IMR-90 (cell line): ENCODE measurements at regions not wholly inside any gene's neighbourhood (a gene's known extent, or its start where the extent isn't known, plus 50 kb on each side); places are given as distances from the start of the nearest gene placed in this dataset.

ENCODE experiments used
- ATAC-seq: fragments of 200-7000 bp; cut with Tn5 transposase; 2 replicates; pipeline ENCODE4 v1.9.1; 2020; ENCODE audit warnings: low read depth, mild to moderate bottlenecking, moderate library complexity
- BruUV-seq: library from RNA; stranded (reverse); fragments of 400-500 nt; replicated peaks from 2 replicates; lab custom pipeline; 2021; lab: Mats Ljungman, UMichigan
- CTCF ChIA-PET: fragments of 300-600 bp; formaldehyde crosslinking; extraction: SDS; loops from one replicate; lab custom pipeline; 2021; ENCODE audit warnings: antibody characterized with exemption; lab: Yijun Ruan, JAX
- POLR2A ChIA-PET: fragments of 300-600 bp; sonication (Branson Sonifier 250); formaldehyde crosslinking; loops from one replicate; lab custom pipeline; 2022; ENCODE audit warnings: antibody characterized with exemption; ENCODE audit not compliant: unreplicated experiment; lab: Charles Lee
- DNase-seq: peaks from one replicate; pipeline ENCODE4 v3.0.0; 2013
- H2AFZ ChIP-seq: replicated peaks from 2 replicates; pipeline ENCODE3; 2013; ENCODE audit warnings: low read length, mild to moderate bottlenecking; ENCODE audit not compliant: poor library complexity
- H2AK5ac ChIP-seq: 2 replicates; pipeline ENCODE4 v1.6.1; 2013; ENCODE audit warnings: low read depth, low read length, inconsistent platforms
- H2AK9ac ChIP-seq: replicated peaks from 2 replicates; pipeline ENCODE3; 2013; ENCODE audit warnings: mild to moderate bottlenecking, low read depth, low read length, moderate library complexity; ENCODE audit not compliant: poor library complexity
- H2BK120ac ChIP-seq: 2 replicates; pipeline ENCODE4 v1.6.1; 2013; ENCODE audit warnings: low read depth, low read length, inconsistent platforms
- H2BK15ac ChIP-seq: 3 replicates; pipeline ENCODE4 v1.6.1; 2013; ENCODE audit warnings: low read depth, low read length, inconsistent platforms
- H2BK20ac ChIP-seq: 2 replicates; pipeline ENCODE4 v1.6.1; 2013; ENCODE audit warnings: low read depth, mild to moderate bottlenecking, inconsistent platforms, low read length, moderate library complexity
- H2BK5ac ChIP-seq: 2 replicates; pipeline ENCODE4 v1.6.1; 2013; ENCODE audit warnings: mild to moderate bottlenecking, low read depth, low read length, inconsistent platforms; ENCODE audit not compliant: poor library complexity, severe bottlenecking
- H3K14ac ChIP-seq: replicated peaks from 2 replicates; pipeline ENCODE4 v1.6.1; 2013; ENCODE audit warnings: low read depth, low read length, inconsistent platforms
- H3K18ac ChIP-seq: 2 replicates; pipeline ENCODE4 v1.6.1; 2013; ENCODE audit warnings: low read depth, low read length, control low read depth
- H3K23ac ChIP-seq: 2 replicates; pipeline ENCODE4 v1.6.1; 2013; ENCODE audit warnings: low read depth, low read length, inconsistent platforms
- H3K27ac ChIP-seq: 2 replicates; pipeline ENCODE4 v1.5.1; 2013; ENCODE audit warnings: mild to moderate bottlenecking, control low read depth, low read length; ENCODE audit not compliant: insufficient read depth
- H3K27me3 ChIP-seq: 2 replicates; pipeline ENCODE4 v1.6.1; 2013; ENCODE audit warnings: low read length; ENCODE audit not compliant: control insufficient read depth, insufficient read depth
- H3K36me3 ChIP-seq: 2 replicates; pipeline ENCODE4 v1.6.1; 2013; ENCODE audit warnings: low read length, mixed read lengths; ENCODE audit not compliant: control insufficient read depth, insufficient read depth
- H3K4ac ChIP-seq: 2 replicates; pipeline ENCODE4 v1.6.1; 2013; ENCODE audit warnings: low read depth, low read length, inconsistent platforms
- H3K4me1 ChIP-seq: 2 replicates; pipeline ENCODE4 v1.6.1; 2013; ENCODE audit warnings: low read length, mixed read lengths; ENCODE audit not compliant: control insufficient read depth, insufficient read depth
- H3K4me2 ChIP-seq: 2 replicates; pipeline ENCODE4 v1.6.1; 2013; ENCODE audit warnings: low read depth, mild to moderate bottlenecking, control low read depth, low read length, moderate library complexity
- H3K4me3 ChIP-seq: 2 replicates; pipeline ENCODE4 v1.5.1; 2013; ENCODE audit warnings: low read depth, mild to moderate bottlenecking, control low read depth, low read length, moderate library complexity; ENCODE audit not compliant: insufficient read depth
- H3K56ac ChIP-seq: 2 replicates; pipeline ENCODE4 v1.6.1; 2013; ENCODE audit warnings: low read length, inconsistent platforms; ENCODE audit not compliant: insufficient read depth; ENCODE audit errors: extremely low read depth
- H3K79me1 ChIP-seq, 2 experiments: 2 replicates each; pipeline ENCODE4 v1.6.1; 2013; ENCODE audit warnings: low read length in 2 of 2, inconsistent platforms in 1 of 2, low read depth in 1 of 2
- H3K9ac ChIP-seq: 2 replicates; pipeline ENCODE4 v1.6.1; 2013; ENCODE audit warnings: low read depth, low read length, control low read depth
- H3K9me1 ChIP-seq: 2 replicates; pipeline ENCODE4 v1.6.1; 2013; ENCODE audit warnings: low read length, inconsistent platforms; ENCODE audit not compliant: insufficient read depth
- H3K9me3 ChIP-seq: 2 replicates; pipeline ENCODE4 v1.6.1; 2013; ENCODE audit warnings: low read length; ENCODE audit not compliant: control insufficient read depth, insufficient read depth
- H4K20me1 ChIP-seq: 2 replicates; pipeline ENCODE4 v1.6.1; 2013; ENCODE audit warnings: low read length, inconsistent platforms; ENCODE audit not compliant: insufficient read depth
- H4K5ac ChIP-seq: 2 replicates; pipeline ENCODE4 v1.6.1; 2013; ENCODE audit warnings: mild to moderate bottlenecking, low read depth, low read length, control low read depth
- H4K8ac ChIP-seq, 2 experiments: 2 replicates each; pipeline ENCODE4 v1.6.1; 2013; ENCODE audit warnings: low read depth in 2 of 2, low read length in 2 of 2, control low read depth in 1 of 2, inconsistent platforms in 1 of 2
- H4K91ac ChIP-seq: 2 replicates; pipeline ENCODE4 v1.6.1; 2013; ENCODE audit warnings: low read depth, low read length, inconsistent platforms; ENCODE audit not compliant: insufficient read depth
- BHLHE40 ChIP-seq: fragments of 150-350 bp; IDR thresholded peaks from 2 replicates; pipeline ENCODE4 v1.6.1; 2016; ENCODE audit warnings: mild to moderate bottlenecking, low read depth, low read length
- CEBPB ChIP-seq: IDR thresholded peaks from 2 replicates; pipeline ENCODE4 v1.6.1; 2012; ENCODE audit warnings: low read depth, low read length, improper control_type of control experiment
- CHD1 ChIP-seq: IDR thresholded peaks from 2 replicates; pipeline ENCODE4 v1.6.1; 2012; ENCODE audit warnings: low read depth, low read length, improper control_type of control experiment
- FOS ChIP-seq: fragments of 150-350 bp; IDR thresholded peaks from 2 replicates; pipeline ENCODE4 v1.6.1; 2016; ENCODE audit warnings: low read depth, low read length
- MAFK ChIP-seq: IDR thresholded peaks from 2 replicates; pipeline ENCODE4 v1.6.1; 2012; ENCODE audit warnings: low read depth, low read length, improper control_type of control experiment
- MAZ ChIP-seq: IDR thresholded peaks from 2 replicates; pipeline ENCODE4 v1.6.1; 2012; ENCODE audit warnings: low read depth, mild to moderate bottlenecking, low read length, improper control_type of control experiment, moderate library complexity, borderline replicate concordance
- MXI1 ChIP-seq: IDR thresholded peaks from 2 replicates; pipeline ENCODE4 v1.6.1; 2012; ENCODE audit warnings: low read depth, mild to moderate bottlenecking, low read length, moderate library complexity, borderline replicate concordance
- NFE2L2 ChIP-seq: fragments of 150-350 bp; IDR thresholded peaks from 2 replicates; pipeline ENCODE4 v1.6.1; 2016; ENCODE audit warnings: low read depth, mild to moderate bottlenecking, low read length
- POLR2A ChIP-seq: IDR thresholded peaks from 2 replicates; pipeline ENCODE4 v1.6.1; 2012; ENCODE audit warnings: mild to moderate bottlenecking, low read depth, low read length
- RAD21 ChIP-seq: IDR thresholded peaks from 2 replicates; pipeline ENCODE4 v1.6.1; 2012; ENCODE audit warnings: low read length, improper control_type of control experiment
- RCOR1 ChIP-seq: IDR thresholded peaks from 2 replicates; pipeline ENCODE4 v1.6.1; 2012; ENCODE audit warnings: mild to moderate bottlenecking, low read length, improper control_type of control experiment; ENCODE audit not compliant: insufficient replicate concordance
- SMC3 ChIP-seq: fragments of 150-350 bp; IDR thresholded peaks from 2 replicates; pipeline ENCODE4 v1.6.1; 2016; ENCODE audit warnings: low read depth, mild to moderate bottlenecking, antibody characterized with exemption, low read length, moderate library complexity
- USF2 ChIP-seq: fragments of 150-350 bp; IDR thresholded peaks from 2 replicates; pipeline ENCODE4 v1.6.1; 2017; ENCODE audit warnings: mild to moderate bottlenecking, antibody characterized with exemption, low read length, low read depth
- WGBS, 2 experiments: methylation state at CpG; one replicate each; pipeline versions ENCODE4 v1.1.5 to v1.1.7; 2013; ENCODE audit warnings: missing lambda C conversion rate in 2 of 2; ENCODE audit not compliant: insufficient read length in 1 of 2; ENCODE audit errors: extremely low coverage in 2 of 2; 5-methylcytosine and 5-hydroxymethylcytosine counted together
- dilution Hi-C: fragments of 300-500 bp; cut with HindIII; formaldehyde crosslinking; loops from one replicate; pipeline ENCODE4 v1.14.3; 2018; ENCODE audit warnings: low sequenced_read_pairs; ENCODE audit not compliant: unreplicated experiment
- in situ Hi-C: fragments of 300-500 bp; cut with MboI; formaldehyde crosslinking; loops from 3 replicates; pipeline ENCODE4 v1.14.3; 2019; ENCODE audit warnings: low sequenced_read_pairs, inconsistent platforms, mixed read lengths
- intact Hi-C: fragments of 100-400 bp; cut with micrococcal nuclease; formaldehyde crosslinking; loops from 2 replicates; pipeline ENCODE4 v1.10.0; 2022
- TF ChIP-seq, protein P1 (sequence below): conservative IDR thresholded peaks from 2 replicates; pipeline ENCODE4 v1.5.1; 2012; ENCODE audit warnings: mild to moderate bottlenecking, low read depth, low read length, improper control_type of control experiment

DNA sequence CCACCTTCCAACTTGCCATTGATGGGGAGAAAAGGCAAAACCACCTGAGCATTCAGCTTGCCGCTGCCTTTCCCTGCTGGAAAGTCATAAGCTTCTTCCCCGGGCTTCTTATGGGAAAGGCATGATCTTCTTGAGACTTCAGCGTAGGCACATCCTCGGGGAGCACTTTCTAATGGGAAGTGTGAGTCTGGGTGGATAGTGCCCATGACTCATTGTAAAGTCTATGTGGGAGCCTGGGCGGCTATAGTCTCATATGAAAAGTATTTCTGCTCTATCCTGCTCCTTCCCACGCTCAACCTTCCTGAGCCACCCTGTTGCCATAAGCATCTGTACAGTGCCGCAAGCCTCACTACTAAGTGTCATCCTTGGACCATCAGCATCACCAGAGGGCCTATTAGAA lies 309.9 kb upstream of the THBS1 start:
- Histone ChIP-seq H2AFZ (peak overlapping the region; percentile 70), H3K18ac (peak overlapping the region; percentile 93), H2BK5ac (peak overlapping the region; percentile 97), H3K4me2 (peak overlapping the region; percentile 56; the same call in 1 of the 2 replicates), H3K4me1 (peaks cover 19% of the 10 kb centered on the region), H4K91ac (peak overlapping the region; percentile 95), H2AK5ac (peak overlapping the region; percentile 93), H4K8ac (peak overlapping the region; percentile 75 to 93), H3K23ac (peak overlapping the region; percentile 95), H3K36me3 (no peaks in the 10 kb centered on the region), H3K56ac (peak overlapping the region; percentile 58), H3K9me3 (no peaks in the 10 kb centered on the region), H2BK20ac (peak overlapping the region; percentile 99), H4K20me1 (no peaks in the 10 kb centered on the region), H3K27me3 (no peaks in the 10 kb centered on the region), H3K4ac (peak overlapping the region; percentile 99), H3K4me3 (no peak overlapping the region), H3K9me1 (peaks cover 22% of the 10 kb centered on the region), H2BK120ac (peak overlapping the region; percentile 100), H3K14ac (peak overlapping the region; percentile 96), H3K9ac (peak overlapping the region; percentile 3; the same call in 1 of the 2 replicates), H3K79me1 (peaks cover 3 to 11% of the 10 kb centered on the region in 2 experiments; a peak in 2 of 4 replicates), H2BK15ac (peak overlapping the region; percentile 99), H3K27ac (peak overlapping the region; percentile 62), H2AK9ac (peak overlapping the region; percentile 50), H4K5ac (peak overlapping the region; percentile 92)
- TF ChIP-seq BHLHE40 (peak; percentile 67; the same call in 1 of the 2 replicates), RAD21 (peak; percentile 35), MAZ (peak; percentile 55; the same call in 1 of the 2 replicates), RCOR1 (peak; percentile 25), USF2 (no peak), MXI1 (no peak), SMC3 (0 out of 2 replicates have a peak, but pooled peaks have one; percentile 9), MAFK (no peak), NFE2L2 (peak; percentile 16; the same call in 1 of the 2 replicates), FOS (peak; percentile 94), CHD1 (peak; percentile 64; the same call in 1 of the 2 replicates), POLR2A (peak; percentile 55; the same call in 1 of the 2 replicates), CEBPB (peak; percentile 46)
- TF ChIP-seq, protein P1, sequence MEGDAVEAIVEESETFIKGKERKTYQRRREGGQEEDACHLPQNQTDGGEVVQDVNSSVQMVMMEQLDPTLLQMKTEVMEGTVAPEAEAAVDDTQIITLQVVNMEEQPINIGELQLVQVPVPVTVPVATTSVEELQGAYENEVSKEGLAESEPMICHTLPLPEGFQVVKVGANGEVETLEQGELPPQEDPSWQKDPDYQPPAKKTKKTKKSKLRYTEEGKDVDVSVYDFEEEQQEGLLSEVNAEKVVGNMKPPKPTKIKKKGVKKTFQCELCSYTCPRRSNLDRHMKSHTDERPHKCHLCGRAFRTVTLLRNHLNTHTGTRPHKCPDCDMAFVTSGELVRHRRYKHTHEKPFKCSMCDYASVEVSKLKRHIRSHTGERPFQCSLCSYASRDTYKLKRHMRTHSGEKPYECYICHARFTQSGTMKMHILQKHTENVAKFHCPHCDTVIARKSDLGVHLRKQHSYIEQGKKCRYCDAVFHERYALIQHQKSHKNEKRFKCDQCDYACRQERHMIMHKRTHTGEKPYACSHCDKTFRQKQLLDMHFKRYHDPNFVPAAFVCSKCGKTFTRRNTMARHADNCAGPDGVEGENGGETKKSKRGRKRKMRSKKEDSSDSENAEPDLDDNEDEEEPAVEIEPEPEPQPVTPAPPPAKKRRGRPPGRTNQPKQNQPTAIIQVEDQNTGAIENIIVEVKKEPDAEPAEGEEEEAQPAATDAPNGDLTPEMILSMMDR, result no peak
- no TSS peak for BruUV-seq
- peak; percentile 90 for ATAC-seq
- DNase-seq, result peak; percentile 98
- ChIA-PET CTCF (no interaction called here), POLR2A (interaction anchor here (1.5 kb wide), 1 partner anchor 13 kb away, joined by 4 read pairs; no protein-coding TSS in a partner anchor)
- dilution Hi-C loops (no loop called here), intact Hi-C loops (no loop called here), in situ Hi-C loops (no loop called here)
- no CpG with 5 or more reads among the region's 7 CpGs for WGBS, 2 experiments
